ENCODE measurements at regions not wholly inside any gene's neighbourhood (a gene's known extent, or its start where the extent isn't known, plus 50 kb on each side); places are given as distances from the start of the nearest gene placed in this dataset.

DNA sequence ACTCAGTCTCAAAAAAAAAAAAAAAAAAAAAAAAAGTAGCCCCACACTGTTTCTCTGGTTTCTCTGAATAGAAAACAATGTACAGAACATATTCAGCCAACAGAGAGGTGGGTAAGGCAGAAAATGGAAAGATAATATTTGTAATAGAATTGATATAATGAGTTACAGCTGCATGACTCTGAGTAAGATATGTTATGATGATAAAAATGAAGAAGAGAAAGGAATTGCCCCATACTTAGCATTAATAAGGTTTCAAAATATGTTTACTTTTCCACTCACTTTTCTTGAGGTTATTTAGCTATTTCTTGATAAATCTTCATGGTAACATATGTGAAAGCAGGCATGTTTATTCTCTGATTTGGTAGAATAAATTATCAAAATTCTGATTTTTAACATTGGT lies 100.9 kb upstream of the ROBO2 start:
- no peaks in the 10 kb centered on the region for H3K36me3 ChIP-seq (ENCODE audit: insufficient read depth, low read depth, low read length)

DNA sequence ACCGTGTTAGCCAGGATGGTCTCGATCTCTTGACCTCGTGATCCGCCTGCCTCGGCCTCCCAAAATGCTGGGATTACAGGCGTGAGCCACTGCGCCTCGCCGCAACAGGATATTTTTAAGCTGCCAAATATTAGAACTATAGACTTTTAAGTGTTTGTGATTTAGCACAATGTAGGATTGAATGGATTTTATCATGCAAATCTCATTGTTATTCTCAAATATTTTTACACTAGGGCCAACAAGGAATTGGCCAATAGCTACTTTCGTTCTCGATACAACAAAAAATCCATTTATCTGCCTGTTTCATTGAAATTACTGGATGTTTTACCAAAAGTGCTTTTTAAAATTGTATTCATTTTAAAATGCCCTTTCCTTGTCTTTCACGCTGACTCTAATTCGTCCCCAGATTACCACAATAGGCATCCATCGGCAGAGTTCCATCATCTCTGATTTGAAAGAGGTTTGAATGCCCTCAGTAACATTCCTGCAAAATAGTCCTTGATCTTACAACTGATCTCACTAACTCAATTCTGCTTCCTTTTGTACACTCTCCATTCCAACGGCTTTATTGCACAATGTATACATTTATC lies 99.6 kb upstream of the ROBO2 start:
- peaks cover 11% of the 10 kb centered on the region for H3K4me1 ChIP-seq (ENCODE audit: insufficient read depth, low read length)
- H3K36me3 ChIP-seq (ENCODE audit: insufficient read depth, low read depth, low read length) = no peaks in the 10 kb centered on the region
- no peak overlapping the region for H3K9ac ChIP-seq (ENCODE audit: low read depth, low read length)
- H3K27me3 ChIP-seq (ENCODE audit: insufficient read depth, low read length) = no peaks in the 10 kb centered on the region
- H3K4me3 ChIP-seq (ENCODE audit: low read length) = no peak overlapping the region
- no peak overlapping the region for H3K27ac ChIP-seq (ENCODE audit: low read length)
- no peaks in the 10 kb centered on the region for H3K9me3 ChIP-seq (ENCODE audit: insufficient read depth, low read depth, low read length)

More for the DNA sequence above, 100.9 kb upstream of the ROBO2 start:
- Histone ChIP-seq H3K27me3 (ENCODE audit: insufficient read depth, low read length) (no peaks in the 10 kb centered on the region), H3K9me3 (ENCODE audit: insufficient read depth, low read depth, low read length) (no peaks in the 10 kb centered on the region), H3K4me3 (ENCODE audit: low read length) (no peak overlapping the region), H3K27ac (ENCODE audit: low read length) (no peak overlapping the region), H3K9ac (ENCODE audit: low read depth, low read length) (no peak overlapping the region), H3K4me1 (ENCODE audit: insufficient read depth, low read length) (peaks cover 11% of the 10 kb centered on the region)

DNA sequence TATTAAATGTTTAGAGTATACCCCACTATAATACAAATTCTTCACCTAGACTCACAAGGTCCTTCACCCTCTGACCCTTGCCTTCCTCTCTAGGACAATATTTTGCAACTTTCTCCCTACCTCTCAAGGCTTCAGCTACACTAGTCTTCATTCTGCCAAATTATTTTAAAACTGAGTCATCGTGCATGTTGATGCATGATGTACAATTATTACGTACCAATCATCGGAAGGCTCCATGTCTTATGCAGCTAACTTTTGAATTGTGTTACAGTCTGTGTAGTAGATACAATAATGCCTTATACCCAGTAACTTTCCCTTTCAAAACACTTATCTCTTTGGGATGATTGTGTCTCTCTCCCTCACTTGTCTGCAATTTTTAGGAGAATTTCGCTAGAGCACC lies 98.5 kb upstream of the ROBO2 start:
- Histone ChIP-seq H3K27ac (ENCODE audit: low read length) (no peak overlapping the region), H3K36me3 (ENCODE audit: insufficient read depth, low read depth, low read length) (no peaks in the 10 kb centered on the region), H3K27me3 (ENCODE audit: insufficient read depth, low read length) (no peaks in the 10 kb centered on the region), H3K9me3 (ENCODE audit: insufficient read depth, low read depth, low read length) (no peaks in the 10 kb centered on the region), H3K4me3 (ENCODE audit: low read length) (no peak overlapping the region), H3K9ac (ENCODE audit: low read depth, low read length) (no peak overlapping the region), H3K4me1 (ENCODE audit: insufficient read depth, low read length) (peaks cover 11% of the 10 kb centered on the region)

DNA sequence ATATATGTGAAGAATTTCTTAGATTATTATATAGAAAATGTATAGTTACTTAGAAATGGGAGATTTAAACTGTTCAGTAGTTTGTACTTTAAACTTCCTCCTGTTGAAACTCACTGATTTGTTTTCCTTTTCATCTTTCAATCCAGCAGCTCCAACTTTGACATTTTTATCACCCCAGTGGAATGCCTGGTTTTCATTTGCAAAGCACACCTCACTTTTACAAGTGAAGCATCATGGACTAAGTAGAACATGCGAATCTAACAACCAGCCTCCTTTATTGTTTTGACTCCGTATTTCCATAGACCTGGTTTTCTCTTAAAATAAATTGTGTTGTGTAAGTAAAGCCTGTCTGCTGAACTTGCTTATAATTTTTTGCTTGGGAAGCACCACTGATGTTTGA lies 97.8 kb upstream of the ROBO2 start:
- no peaks in the 10 kb centered on the region for H3K27me3 ChIP-seq (ENCODE audit: insufficient read depth, low read length)
- H3K36me3 ChIP-seq (ENCODE audit: insufficient read depth, low read depth, low read length) = no peaks in the 10 kb centered on the region
- H3K4me1 ChIP-seq (ENCODE audit: insufficient read depth, low read length) = peaks cover 11% of the 10 kb centered on the region
- no peak overlapping the region; the same call in 1 of the 2 replicates for H3K9ac ChIP-seq (ENCODE audit: low read depth, low read length)
- H3K4me3 ChIP-seq (ENCODE audit: low read length) = no peak overlapping the region
- no peak overlapping the region for H3K27ac ChIP-seq (ENCODE audit: low read length)
- no peaks in the 10 kb centered on the region for H3K9me3 ChIP-seq (ENCODE audit: insufficient read depth, low read depth, low read length)

DNA sequence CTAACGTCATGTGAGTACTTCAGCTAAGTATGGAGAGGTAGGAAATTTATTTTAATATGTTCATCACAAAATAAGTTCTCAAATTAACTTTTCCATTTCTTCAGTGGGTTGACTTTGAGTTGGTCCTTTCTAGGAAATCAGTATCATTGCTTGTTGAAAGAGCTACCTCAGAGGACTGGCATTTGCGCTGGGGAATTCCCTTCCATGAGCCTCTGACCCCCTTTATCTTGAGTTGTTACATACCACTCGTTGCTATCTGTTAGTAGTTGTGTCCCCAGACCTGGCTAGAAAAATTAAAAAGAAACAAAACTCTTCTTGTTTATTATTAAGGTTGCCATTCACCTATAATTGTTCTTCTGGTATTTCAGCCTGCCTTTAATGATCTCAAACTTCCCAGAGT lies 96.8 kb upstream of the ROBO2 start:
- Histone ChIP-seq H3K27ac (ENCODE audit: low read length) (no peak overlapping the region), H3K9ac (ENCODE audit: low read depth, low read length) (no peak overlapping the region), H3K9me3 (ENCODE audit: insufficient read depth, low read depth, low read length) (no peaks in the 10 kb centered on the region), H3K36me3 (ENCODE audit: insufficient read depth, low read depth, low read length) (no peaks in the 10 kb centered on the region), H3K4me3 (ENCODE audit: low read length) (no peak overlapping the region), H3K27me3 (ENCODE audit: insufficient read depth, low read length) (no peaks in the 10 kb centered on the region), H3K4me1 (ENCODE audit: insufficient read depth, low read length) (peaks cover 11% of the 10 kb centered on the region)

DNA sequence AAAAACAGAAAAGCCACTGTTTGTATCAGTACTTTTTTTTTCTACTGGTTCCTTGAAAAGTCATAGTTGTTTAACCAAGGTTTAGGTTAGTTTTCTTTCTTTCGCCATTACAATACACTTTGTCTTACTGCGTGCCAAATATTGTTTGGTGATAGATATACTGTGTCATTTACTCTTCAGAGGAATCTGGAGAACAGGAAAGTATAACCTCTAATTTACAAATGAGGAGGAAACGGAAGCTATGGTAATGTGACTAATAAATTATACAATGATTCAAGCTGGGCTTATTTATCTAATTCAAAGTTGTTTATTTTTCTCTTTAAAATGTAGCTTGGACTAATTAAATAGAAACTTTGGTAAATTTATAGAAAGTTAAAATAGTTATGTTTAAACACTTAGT lies 96.2 kb upstream of the ROBO2 start:
- Histone ChIP-seq H3K4me3 (ENCODE audit: low read length) (no peak overlapping the region), H3K4me1 (ENCODE audit: insufficient read depth, low read length) (peaks cover 11% of the 10 kb centered on the region), H3K36me3 (ENCODE audit: insufficient read depth, low read depth, low read length) (no peaks in the 10 kb centered on the region), H3K27ac (ENCODE audit: low read length) (no peak overlapping the region), H3K27me3 (ENCODE audit: insufficient read depth, low read length) (no peaks in the 10 kb centered on the region), H3K9ac (ENCODE audit: low read depth, low read length) (no peak overlapping the region; the same call in 1 of the 2 replicates), H3K9me3 (ENCODE audit: insufficient read depth, low read depth, low read length) (no peaks in the 10 kb centered on the region)

DNA sequence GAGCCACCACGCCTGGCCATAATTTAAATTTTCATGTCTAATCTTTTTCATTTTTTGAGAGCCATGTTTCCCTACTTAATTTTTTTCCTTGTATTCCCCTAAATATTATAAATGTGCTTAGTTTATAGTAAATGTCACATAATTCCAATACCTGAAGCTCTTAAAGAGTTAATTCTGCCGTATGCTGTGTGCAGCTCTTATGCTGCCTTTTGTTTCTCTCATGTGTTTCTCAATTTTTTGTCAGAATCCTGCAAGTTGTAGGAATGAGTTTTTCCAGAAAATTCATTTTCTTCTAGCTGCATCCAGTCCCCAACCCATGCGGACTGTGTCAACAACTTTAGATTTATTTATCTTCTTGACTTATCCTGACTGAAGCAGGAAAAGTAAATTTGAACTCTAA lies 90.9 kb upstream of the ROBO2 start:
- no peaks in the 10 kb centered on the region for H3K36me3 ChIP-seq (ENCODE audit: insufficient read depth, low read depth, low read length)
- no peak overlapping the region for H3K27ac ChIP-seq (ENCODE audit: low read length)
- H3K4me3 ChIP-seq (ENCODE audit: low read length) = no peak overlapping the region
- no peaks in the 10 kb centered on the region for H3K9me3 ChIP-seq (ENCODE audit: insufficient read depth, low read depth, low read length)
- no peak overlapping the region for H3K9ac ChIP-seq (ENCODE audit: low read depth, low read length)
- H3K4me1 ChIP-seq (ENCODE audit: insufficient read depth, low read length) = no peaks in the 10 kb centered on the region
- H3K27me3 ChIP-seq (ENCODE audit: insufficient read depth, low read length) = no peaks in the 10 kb centered on the region

DNA sequence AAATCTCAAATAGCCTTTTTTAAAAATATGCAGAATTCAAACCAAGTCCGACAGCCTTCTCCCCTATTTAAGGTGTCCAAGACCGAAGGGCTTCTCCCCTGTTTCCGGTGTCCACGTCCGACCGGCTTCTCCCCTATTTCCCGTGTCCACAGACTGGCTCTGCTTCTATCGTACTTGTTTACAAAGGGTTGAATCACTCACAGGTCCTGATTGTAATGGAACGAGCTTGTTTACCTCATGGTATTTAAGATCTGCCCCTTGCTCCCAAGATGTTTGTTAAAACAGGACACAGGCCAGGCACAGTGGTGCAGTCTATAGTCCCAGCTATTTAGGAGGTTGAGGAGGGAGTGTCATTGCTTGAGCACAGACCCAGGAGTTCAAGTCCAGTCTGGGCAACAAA lies 90.4 kb upstream of the ROBO2 start:
- Histone ChIP-seq H3K4me1 (ENCODE audit: insufficient read depth, low read length) (no peaks in the 10 kb centered on the region), H3K9ac (ENCODE audit: low read depth, low read length) (no peak overlapping the region), H3K27ac (ENCODE audit: low read length) (no peak overlapping the region), H3K27me3 (ENCODE audit: insufficient read depth, low read length) (no peaks in the 10 kb centered on the region), H3K9me3 (ENCODE audit: insufficient read depth, low read depth, low read length) (no peaks in the 10 kb centered on the region), H3K36me3 (ENCODE audit: insufficient read depth, low read depth, low read length) (no peaks in the 10 kb centered on the region), H3K4me3 (ENCODE audit: low read length) (no peak overlapping the region)

DNA sequence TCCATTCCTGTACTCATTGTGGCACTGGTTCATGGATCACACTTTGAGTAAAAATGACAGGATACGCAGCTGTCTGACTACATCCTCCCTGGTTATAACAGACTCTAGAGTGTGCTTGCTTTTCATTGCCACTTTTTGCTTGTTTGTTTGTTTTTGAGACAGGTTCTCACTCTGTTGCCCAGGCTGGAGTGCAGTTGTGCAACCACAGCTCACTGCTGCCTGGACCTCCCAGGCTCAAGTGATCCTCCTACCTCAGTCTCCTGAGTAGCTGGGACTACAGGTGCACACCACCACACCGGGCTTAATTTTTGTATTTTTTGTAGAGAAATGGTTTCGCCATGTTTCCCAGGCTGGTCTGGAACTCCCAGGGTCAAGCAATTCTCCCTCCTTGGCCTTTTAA lies 89.3 kb upstream of the ROBO2 start:
- H3K27ac ChIP-seq (ENCODE audit: low read length) = no peak overlapping the region
- H3K9ac ChIP-seq (ENCODE audit: low read depth, low read length) = no peak overlapping the region
- no peaks in the 10 kb centered on the region for H3K9me3 ChIP-seq (ENCODE audit: insufficient read depth, low read depth, low read length)
- no peaks in the 10 kb centered on the region for H3K27me3 ChIP-seq (ENCODE audit: insufficient read depth, low read length)
- no peak overlapping the region for H3K4me3 ChIP-seq (ENCODE audit: low read length)
- no peaks in the 10 kb centered on the region for H3K36me3 ChIP-seq (ENCODE audit: insufficient read depth, low read depth, low read length)
- H3K4me1 ChIP-seq (ENCODE audit: insufficient read depth, low read length) = no peaks in the 10 kb centered on the region

DNA sequence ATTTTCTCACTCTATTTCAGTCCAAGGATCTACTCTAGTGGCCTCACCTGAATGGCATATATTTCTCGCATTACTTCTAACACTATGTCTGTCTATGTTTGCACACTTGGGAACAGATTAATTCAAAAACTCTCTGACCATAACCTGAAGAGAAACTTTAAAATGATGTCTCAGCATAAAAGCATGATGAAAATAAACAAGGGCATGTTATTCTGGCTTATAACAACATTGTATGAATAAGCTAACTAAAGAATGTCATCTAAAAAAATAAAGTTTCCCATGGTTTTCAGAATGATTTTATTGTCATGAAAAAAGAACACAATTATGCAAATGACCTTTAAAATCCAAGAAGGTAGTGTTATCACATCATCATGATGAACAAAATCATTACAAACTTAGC lies 85.5 kb upstream of the ROBO2 start:
- Histone ChIP-seq H3K36me3 (ENCODE audit: insufficient read depth, low read depth, low read length) (no peaks in the 10 kb centered on the region), H3K27ac (ENCODE audit: low read length) (no peak overlapping the region), H3K4me3 (ENCODE audit: low read length) (no peak overlapping the region), H3K9me3 (ENCODE audit: insufficient read depth, low read depth, low read length) (no peaks in the 10 kb centered on the region), H3K4me1 (ENCODE audit: insufficient read depth, low read length) (no peaks in the 10 kb centered on the region), H3K27me3 (ENCODE audit: insufficient read depth, low read length) (no peaks in the 10 kb centered on the region), H3K9ac (ENCODE audit: low read depth, low read length) (no peak overlapping the region)

DNA sequence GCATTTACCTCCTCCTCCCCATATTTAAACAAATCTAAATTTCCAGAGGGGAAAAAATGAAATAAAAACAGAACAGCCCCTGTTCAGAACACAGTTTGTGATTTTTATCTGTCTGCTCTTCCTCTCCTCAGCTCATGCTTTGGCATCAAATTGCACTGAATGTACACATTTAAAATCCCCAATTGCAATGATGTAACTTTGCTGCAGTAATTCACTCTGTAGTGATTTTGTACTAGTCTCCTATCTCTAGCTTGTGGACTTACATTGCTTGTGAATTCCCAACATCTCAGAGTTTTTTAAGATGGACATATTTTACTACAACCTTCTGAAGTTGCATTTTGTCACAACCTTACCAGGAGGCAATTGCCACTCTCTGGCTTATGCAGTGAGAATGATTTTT lies 81.6 kb upstream of the ROBO2 start:
- Histone ChIP-seq H3K4me3 (ENCODE audit: low read length) (no peak overlapping the region), H3K9me3 (ENCODE audit: insufficient read depth, low read depth, low read length) (no peaks in the 10 kb centered on the region), H3K27me3 (ENCODE audit: insufficient read depth, low read length) (no peaks in the 10 kb centered on the region), H3K36me3 (ENCODE audit: insufficient read depth, low read depth, low read length) (no peaks in the 10 kb centered on the region), H3K27ac (ENCODE audit: low read length) (no peak overlapping the region), H3K4me1 (ENCODE audit: insufficient read depth, low read length) (no peaks in the 10 kb centered on the region), H3K9ac (ENCODE audit: low read depth, low read length) (no peak overlapping the region)

DNA sequence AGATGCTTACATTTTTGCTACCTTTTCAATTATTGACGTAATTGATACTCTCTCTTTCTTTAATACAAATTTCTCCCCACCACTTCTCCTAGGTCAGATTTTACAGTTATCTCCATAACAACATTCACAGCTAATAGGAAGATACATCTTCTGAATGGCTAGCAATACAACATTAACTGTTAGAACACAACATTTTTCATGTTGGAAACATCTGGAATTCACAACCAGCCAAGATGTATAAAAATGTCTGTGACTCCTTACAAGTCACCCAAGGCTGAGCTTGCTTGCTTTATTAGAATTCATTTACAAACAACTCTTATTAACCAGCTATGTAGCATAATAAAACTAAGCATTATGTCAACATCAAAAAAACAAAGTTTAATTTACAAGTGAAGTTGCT lies 81.0 kb upstream of the ROBO2 start:
- Histone ChIP-seq H3K36me3 (ENCODE audit: insufficient read depth, low read depth, low read length) (no peaks in the 10 kb centered on the region), H3K27me3 (ENCODE audit: insufficient read depth, low read length) (no peaks in the 10 kb centered on the region), H3K4me3 (ENCODE audit: low read length) (no peak overlapping the region), H3K4me1 (ENCODE audit: insufficient read depth, low read length) (no peaks in the 10 kb centered on the region), H3K9ac (ENCODE audit: low read depth, low read length) (no peak overlapping the region), H3K9me3 (ENCODE audit: insufficient read depth, low read depth, low read length) (no peaks in the 10 kb centered on the region), H3K27ac (ENCODE audit: low read length) (no peak overlapping the region)

DNA sequence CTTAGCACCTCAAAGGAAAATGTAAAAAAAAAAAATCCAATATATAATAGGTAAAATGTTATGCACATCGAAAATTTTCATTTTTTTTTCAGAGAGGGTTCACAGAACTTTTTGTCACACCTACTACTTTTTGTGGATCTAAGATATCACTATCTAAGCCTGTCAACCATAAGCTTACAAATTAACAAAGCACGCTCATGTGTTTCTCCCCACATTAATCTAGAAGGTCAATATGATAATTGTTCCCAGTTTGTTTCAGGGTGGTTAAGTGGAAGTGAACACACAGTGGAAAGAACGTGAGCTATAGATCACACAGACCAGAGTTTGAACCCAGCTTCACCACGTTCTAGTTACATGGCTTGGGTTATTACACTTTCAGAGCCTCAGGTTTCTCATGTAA lies 78.6 kb upstream of the ROBO2 start:
- H3K4me3 ChIP-seq (ENCODE audit: low read length) = no peak overlapping the region
- no peaks in the 10 kb centered on the region for H3K4me1 ChIP-seq (ENCODE audit: insufficient read depth, low read length)
- H3K27ac ChIP-seq (ENCODE audit: low read length) = no peak overlapping the region
- H3K36me3 ChIP-seq (ENCODE audit: insufficient read depth, low read depth, low read length) = no peaks in the 10 kb centered on the region
- H3K9me3 ChIP-seq (ENCODE audit: insufficient read depth, low read depth, low read length) = no peaks in the 10 kb centered on the region
- no peak overlapping the region for H3K9ac ChIP-seq (ENCODE audit: low read depth, low read length)
- no peaks in the 10 kb centered on the region for H3K27me3 ChIP-seq (ENCODE audit: insufficient read depth, low read length)

All from iPS-20b (cell line).